GM18909 (cell line): ENCODE measurements at regions not wholly inside any gene's neighbourhood (a gene's known extent, or its start where the extent isn't known, plus 50 kb on each side); places are given as distances from the start of the nearest gene placed in this dataset.
A peak's percentile ranks its signal among the peaks of the same experiment; 100 is the strongest.
"Not testable (repeated sequence)": the region's sequence is repeated elsewhere in the genome, so short reads cannot be mapped to it uniquely, and the experiment has no call there.

Experiments used
- ATAC-seq: cut with Tn5 transposase; IDR thresholded peaks from one replicate; pipeline ENCODE4 v1.9.1; 2021; ENCODE audit warnings: mild to moderate bottlenecking; ENCODE audit not compliant: unreplicated experiment, poor library complexity

- peak; percentile 98 for ATAC-seq
Measured at GRCh38 chr14:37874429-37875109, 279.1 kb downstream of the TTC6 start.

GRCh38 chr14:37888234-37888633 lies 292.8 kb downstream of the TTC6 start:
- ATAC-seq, result no peak

- no peak for ATAC-seq
Measured at GRCh38 chr14:37889087-37889486, 293.7 kb downstream of the TTC6 start.

GRCh38 chr14:37890095-37890494 lies 294.7 kb downstream of the TTC6 start:
- ATAC-seq, result no peak

- ATAC-seq, result not testable (repeated sequence)
Measured at GRCh38 chr14:37891500-37891899, 296.1 kb downstream of the TTC6 start.

- no peak for ATAC-seq
Measured at GRCh38 chr14:37894463-37894862, 299.0 kb downstream of the TTC6 start.

- ATAC-seq, result no peak
Measured at GRCh38 chr14:37899365-37899764, 303.9 kb downstream of the TTC6 start.

GRCh38 chr14:37900561-37900960 lies 305.1 kb downstream of the TTC6 start:
- ATAC-seq, result no peak

- ATAC-seq, result no peak
Measured at GRCh38 chr14:37901978-37902377, 305.7 kb upstream of the SSTR1 start.

- ATAC-seq, result no peak
Measured at GRCh38 chr14:37903343-37904191, 304.1 kb upstream of the SSTR1 start.

- no peak for ATAC-seq
Measured at GRCh38 chr14:37924622-37925021, 283.1 kb upstream of the SSTR1 start.

GRCh38 chr14:37932008-37932407 lies 275.7 kb upstream of the SSTR1 start:
- ATAC-seq, result no peak

- no peak for ATAC-seq
Measured at GRCh38 chr14:37932481-37932880, 275.2 kb upstream of the SSTR1 start.

GRCh38 chr14:37936971-37937370 lies 270.7 kb upstream of the SSTR1 start:
- no peak for ATAC-seq

GRCh38 chr14:37939442-37940028 lies 268.2 kb upstream of the SSTR1 start:
- ATAC-seq, result no peak

- ATAC-seq, result no peak
Measured at GRCh38 chr14:37945959-37946358, 261.7 kb upstream of the SSTR1 start.

GRCh38 chr14:37946819-37947218 lies 260.9 kb upstream of the SSTR1 start:
- no peak for ATAC-seq

- ATAC-seq, result no peak
Measured at GRCh38 chr14:37948266-37948665, 259.4 kb upstream of the SSTR1 start.

GRCh38 chr14:37968664-37969240 lies 239.0 kb upstream of the SSTR1 start:
- ATAC-seq, result no peak

GRCh38 chr14:37969511-37969979 lies 238.2 kb upstream of the SSTR1 start:
- ATAC-seq, result no peak

- no peak for ATAC-seq
Measured at GRCh38 chr14:37970696-37971095, 237.0 kb upstream of the SSTR1 start.
